Heart left ventricle (tissue), 13 donors: ENCODE measurements at regions not wholly inside any gene's neighbourhood (a gene's known extent, or its start where the extent isn't known, plus 50 kb on each side); places are given as distances from the start of the nearest gene placed in this dataset.

Experiments used
- CTCF ChIP-seq, 12 donors: fragments of 200-600 bp; sonication (generic) in 4 of 12; IDR thresholded peaks; one replicate each; pipeline versions ENCODE4 v1.5.0 to v1.8.0; 2018 to 2022; ENCODE audit warnings: antibody characterized with exemption in 12 of 12, mild to moderate bottlenecking in 5 of 12
- POLR2A ChIP-seq, 2 donors: fragments of 450-650 bp; IDR thresholded peaks; one replicate each; pipeline ENCODE4 v1.6.1; 2017; ENCODE audit warnings: antibody characterized with exemption in 2 of 2, mild to moderate bottlenecking in 2 of 2, moderate library complexity in 2 of 2
- donor health status: ischemic (EF 13 %, LVEDD 7.1; RV severe dilation, severe dysfunction).
- donor health status: DM: no; HTN: yes; CAD: no.
- donor health status: DM: no; HTN: no; CAD: no.
- donor health status: ischemic (EF 25% LVEDD 6.9; RV normal size, moderate dysfunction).
- donor health status: ischemic (EF 25% LVEDD 5.7; RV mildly dilated, moderate dysfunction).
- donor health status: ischemic (EF 35%, LVEDD 5.7; RV mildly dilated, moderate dysfunction).
- donor health status: nonischemic (EF 11% LVEDD 7.7; RV severe dilation, severe dysfunction).
- donor health status: DM: yes; HTN: yes; CAD: no.
- donor health status: PGD.
- donor health status: ischemic (EF 29% LVEDD 5.4; RV normal size, mild dysfunction).
- donor health status: nonischemic (EF 23%, LVEDD 6.1; RV moderate dilation, normal function).

GRCh38 chr9:36772449-36773403, 200.0 kb downstream of the MELK start:
- TF ChIP-seq CTCF (IDR thresholded peaks at IDR 0.05) (no peak), POLR2A (IDR thresholded peaks at IDR 0.05) (no peak)
